Vagina (tissue), 2 donors: ENCODE measurements at regions not wholly inside any gene's neighbourhood (a gene's known extent, or its start where the extent isn't known, plus 50 kb on each side); places are given as distances from the start of the nearest gene placed in this dataset.

ENCODE experiments used
- DNase-seq, 2 donors: peaks; one replicate each; pipeline ENCODE4 v3.0.0-alpha.2; 2017; ENCODE audit errors: extremely low spot score in 2 of 2
- H3K27ac ChIP-seq: fragments of 200-600 bp; sonication (generic); one replicate; pipeline ENCODE4 v1.5.1; 2019
- H3K27me3 ChIP-seq: fragments of 200-600 bp; sonication (generic); one replicate; pipeline ENCODE4 v1.5.1; 2019
- H3K36me3 ChIP-seq, 2 donors: fragments of 200-600 bp; sonication (generic); one replicate each; pipeline ENCODE4 v1.5.1; 2017 to 2019
- H3K4me1 ChIP-seq: fragments of 200-600 bp; sonication (generic); one replicate; pipeline ENCODE4 v1.5.1; 2019
- H3K4me3 ChIP-seq, 2 donors: fragments of 200-600 bp; sonication (generic); 1 replicate in 1 of 2; 2 replicates in 1 of 2; pipeline ENCODE4 v1.5.1; 2016 to 2019
- H3K9me3 ChIP-seq: fragments of 200-600 bp; sonication (generic); one replicate; pipeline ENCODE4 v1.5.1; 2019
- CTCF ChIP-seq, 3 experiments: fragments of 450-650 bp in 2 of 3; fragments of 200-600 bp in 1 of 3; sonication (generic) in 1 of 3; IDR thresholded peaks; one replicate each; pipeline ENCODE4 v1.5.1; 2017 to 2019; ENCODE audit warnings: antibody characterized with exemption in 3 of 3, mild to moderate bottlenecking in 2 of 3, moderate library complexity in 2 of 3
- POLR2A ChIP-seq, 2 donors: fragments of 450-650 bp; IDR thresholded peaks; one replicate each; pipeline ENCODE4 v1.6.1; 2017; ENCODE audit warnings: antibody characterized with exemption in 2 of 2, mild to moderate bottlenecking in 2 of 2, moderate library complexity in 2 of 2
- POLR2AphosphoS5 ChIP-seq, 2 donors: sonication (generic); formaldehyde crosslinking; IDR thresholded peaks; one replicate each; pipeline ENCODE4 v1.9.0; 2017; ENCODE audit warnings: antibody characterized with exemption in 2 of 2, mild to moderate bottlenecking in 2 of 2, low read depth in 1 of 2; ENCODE audit not compliant: insufficient read depth in 1 of 2
- intact Hi-C: fragments of 100-400 bp; cut with DNase I; formaldehyde crosslinking; loops from one replicate; pipeline ENCODE4 v1.15.1; 2023

GRCh38 chr16:17544304-17544703 is 73.5 kb upstream of the XYLT1 start:
- no peak for TF ChIP-seq CTCF (IDR thresholded peaks at IDR 0.05)
- TF ChIP-seq POLR2A (IDR thresholded peaks at IDR 0.05) = no peak
- no peak for TF ChIP-seq POLR2AphosphoS5 (IDR thresholded peaks at IDR 0.05; ENCODE audit: insufficient read depth in 1 of 2, low read depth in 1 of 2)
- intact Hi-C loops = no loop called here
- no peak overlapping the region for H3K27ac ChIP-seq
- no peaks in the 10 kb centered on the region for H3K9me3 ChIP-seq
- H3K27me3 ChIP-seq = no peaks in the 10 kb centered on the region
- H3K4me1 ChIP-seq = no peaks in the 10 kb centered on the region
- H3K4me3 ChIP-seq = no peak overlapping the region
- no peak for DNase-seq
- no peaks in the 10 kb centered on the region for H3K36me3 ChIP-seq

DNA sequence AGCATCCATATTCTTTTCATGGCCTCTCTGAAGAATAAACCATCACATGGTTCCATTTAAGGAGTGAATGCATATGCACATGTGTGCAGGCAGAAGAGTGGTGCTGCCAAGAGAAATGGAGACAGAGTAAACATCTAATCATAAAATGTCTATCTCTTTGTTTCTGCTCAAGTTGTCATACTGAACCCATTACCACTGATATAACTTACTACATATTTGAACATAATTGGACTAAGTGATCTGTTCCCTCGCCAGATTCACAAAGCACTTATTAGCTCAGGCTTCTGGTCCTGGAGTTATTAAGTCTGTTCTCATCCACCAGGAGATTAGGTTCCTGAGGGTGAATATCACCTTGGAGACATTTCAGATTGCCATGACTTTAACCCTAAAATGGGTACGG is 72.3 kb upstream of the XYLT1 start:
- no peak for DNase-seq
- Histone ChIP-seq H3K4me1 (no peaks in the 10 kb centered on the region), H3K27me3 (no peaks in the 10 kb centered on the region), H3K4me3 (no peak overlapping the region), H3K9me3 (no peaks in the 10 kb centered on the region), H3K36me3 (no peaks in the 10 kb centered on the region), H3K27ac (no peak overlapping the region)
- TF ChIP-seq CTCF (IDR thresholded peaks at IDR 0.05) = no peak
- no peak for TF ChIP-seq POLR2AphosphoS5 (IDR thresholded peaks at IDR 0.05; ENCODE audit: insufficient read depth in 1 of 2, low read depth in 1 of 2)
- TF ChIP-seq POLR2A (IDR thresholded peaks at IDR 0.05) = no peak
- intact Hi-C loops = no loop called here

DNA sequence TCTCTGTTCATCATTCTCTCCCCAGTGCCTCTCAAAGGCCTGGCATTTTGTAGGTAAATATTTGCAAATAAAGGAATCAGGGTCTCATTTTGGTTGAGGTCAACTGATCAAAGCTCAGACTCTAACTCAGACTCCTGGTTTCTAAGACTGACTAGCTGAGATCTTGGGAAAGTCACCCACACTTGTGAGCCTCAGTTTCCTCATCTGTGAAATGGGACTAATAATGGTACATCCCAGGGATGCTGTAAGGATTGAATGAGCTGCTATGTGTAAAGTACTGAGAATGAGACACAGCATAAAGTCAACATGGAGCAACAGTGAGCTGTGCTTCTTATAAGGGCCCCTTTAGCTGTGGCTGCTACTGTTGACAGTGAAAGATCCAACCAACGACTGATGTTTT is 70.6 kb upstream of the XYLT1 start:
- Histone ChIP-seq H3K4me1 (no peaks in the 10 kb centered on the region), H3K36me3 (no peaks in the 10 kb centered on the region), H3K4me3 (no peak overlapping the region), H3K27ac (no peak overlapping the region), H3K9me3 (no peaks in the 10 kb centered on the region), H3K27me3 (no peaks in the 10 kb centered on the region)
- TF ChIP-seq POLR2AphosphoS5 (IDR thresholded peaks at IDR 0.05; ENCODE audit: insufficient read depth in 1 of 2, low read depth in 1 of 2) (no peak), POLR2A (IDR thresholded peaks at IDR 0.05) (no peak), CTCF (IDR thresholded peaks at IDR 0.05) (no peak)
- intact Hi-C loops = no loop called here
- no peak for DNase-seq

GRCh38 chr16:17538927-17539326 is 68.2 kb upstream of the XYLT1 start:
- Histone ChIP-seq H3K27ac (no peak overlapping the region), H3K9me3 (no peaks in the 10 kb centered on the region), H3K27me3 (no peaks in the 10 kb centered on the region), H3K4me1 (no peaks in the 10 kb centered on the region), H3K4me3 (no peak overlapping the region), H3K36me3 (no peaks in the 10 kb centered on the region)
- no peak for DNase-seq
- intact Hi-C loops = no loop called here
- no peak for TF ChIP-seq POLR2A (IDR thresholded peaks at IDR 0.05)
- TF ChIP-seq CTCF (IDR thresholded peaks at IDR 0.05) = no peak
- no peak for TF ChIP-seq POLR2AphosphoS5 (IDR thresholded peaks at IDR 0.05; ENCODE audit: insufficient read depth in 1 of 2, low read depth in 1 of 2)

DNA sequence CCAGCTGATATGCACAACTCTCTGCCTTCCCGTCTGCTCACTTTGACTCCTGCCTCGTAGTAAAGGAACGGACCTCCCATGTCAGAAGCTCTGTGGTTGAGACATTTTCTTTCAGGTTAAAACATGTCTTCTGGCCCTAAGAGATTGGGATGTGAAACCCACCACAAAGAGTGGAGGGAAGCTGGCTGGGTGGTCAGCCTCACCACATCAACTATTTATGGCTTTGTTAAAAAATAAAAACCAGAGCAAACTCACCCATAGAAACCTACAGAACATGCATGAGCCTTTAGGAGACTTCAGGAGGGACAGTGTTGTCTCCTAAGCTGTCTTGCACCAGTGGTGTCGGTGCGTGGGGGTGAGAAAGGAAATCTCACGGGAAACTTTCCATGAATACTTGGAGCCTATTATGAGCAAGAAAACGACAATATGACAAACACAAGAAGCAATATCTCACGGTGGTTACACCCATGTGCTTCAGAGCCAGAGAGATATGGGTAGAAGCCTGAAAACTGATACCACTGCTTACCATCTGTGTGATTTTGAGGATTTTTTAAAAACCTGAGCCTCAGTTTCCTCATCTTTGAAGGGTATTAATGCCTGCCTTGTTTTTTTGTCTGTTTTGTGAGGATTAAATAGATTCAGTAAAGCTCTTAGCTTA is 61.7 kb upstream of the XYLT1 start:
- intact Hi-C loops = no loop called here
- Histone ChIP-seq H3K27me3 (no peaks in the 10 kb centered on the region), H3K27ac (no peak overlapping the region), H3K9me3 (no peaks in the 10 kb centered on the region), H3K4me3 (no peak overlapping the region), H3K36me3 (no peaks in the 10 kb centered on the region), H3K4me1 (peaks cover 6% of the 10 kb centered on the region)
- no peak for DNase-seq
- TF ChIP-seq CTCF (IDR thresholded peaks at IDR 0.05) (no peak), POLR2AphosphoS5 (IDR thresholded peaks at IDR 0.05; ENCODE audit: insufficient read depth in 1 of 2, low read depth in 1 of 2) (no peak), POLR2A (IDR thresholded peaks at IDR 0.05) (no peak)
